GM12878 (cell line): ENCODE measurements at regions not wholly inside any gene's neighbourhood (a gene's known extent, or its start where the extent isn't known, plus 50 kb on each side); places are given as distances from the start of the nearest gene placed in this dataset.
"Not testable (repeated sequence)": the region's sequence is repeated elsewhere in the genome, so short reads cannot be mapped to it uniquely, and the experiment has no call there.

Experiments
- ATAC-seq: fragments of 200-7000 bp; cut with Tn5 transposase; 3 replicates; pipeline ENCODE4 v1.9.1; 2020; ENCODE audit warnings: mild to moderate bottlenecking, moderate library complexity
- BruUV-seq: library from RNA; stranded (reverse); fragments of 400-500 nt; replicated peaks from 2 replicates; lab custom pipeline; 2021; lab: Mats Ljungman, UMichigan
- CTCF ChIA-PET: fragments of 300-600 bp; sonication (Branson Sonifier 250); formaldehyde crosslinking; extraction: SDS; loops from one replicate; lab custom pipeline; 2021; ENCODE audit warnings: inconsistent platforms; lab: Yijun Ruan, JAX
- POLR2A ChIA-PET: fragments of 350-600 bp; formaldehyde crosslinking; extraction: SDS; loops from one replicate; lab custom pipeline; 2021; ENCODE audit warnings: inconsistent platforms; lab: Charles Lee
- RAD21 ChIA-PET: fragments of 300-600 bp; sonication (Branson Sonifier 250); formaldehyde crosslinking; loops from one replicate; lab custom pipeline; 2023; ENCODE audit warnings: antibody characterized with exemption; ENCODE audit not compliant: unreplicated experiment; lab: Charles Lee
- SMC1A ChIA-PET: fragments of 300-600 bp; sonication (Branson Sonifier 250); formaldehyde crosslinking; loops from one replicate; lab custom pipeline; 2023; ENCODE audit not compliant: unreplicated experiment, uncharacterized antibody; lab: Charles Lee
- DNase-seq: peaks from one replicate; pipeline ENCODE4 v3.0.0-alpha.2; 2011; ENCODE audit warnings: low read depth, low spot score
- FAIRE-seq: peaks from 3 replicates; lab custom pipeline; 2011; peaks lifted over from hg19 to GRCh38; lab: Jason Lieb, UNC
- H2AFZ ChIP-seq: 2 replicates; pipeline ENCODE4 v1.6.0; 2011; ENCODE audit warnings: low read depth, low read length, control low read depth; ENCODE audit not compliant: control insufficient read depth
- H3K27ac ChIP-seq: 2 replicates; pipeline ENCODE4 v1.5.1; 2011; ENCODE audit warnings: control low read depth; ENCODE audit not compliant: control insufficient read depth, insufficient read depth
- H3K27me3 ChIP-seq, 2 experiments: replicated peaks in 1 of 2; 2 replicates each; pipeline versions ENCODE4 v1.6.0 to v1.6.1; 2011; ENCODE audit warnings: low read length in 1 of 2; ENCODE audit not compliant: control insufficient read depth in 2 of 2, insufficient read depth in 2 of 2
- H3K36me3 ChIP-seq, 2 experiments: 2 replicates each; pipeline ENCODE4 v1.5.1; 2011; ENCODE audit warnings: low read length in 1 of 2; ENCODE audit not compliant: control insufficient read depth in 2 of 2, insufficient read depth in 2 of 2
- H3K4me1 ChIP-seq: 2 replicates; pipeline ENCODE4 v1.6.1; 2011; ENCODE audit warnings: mild to moderate bottlenecking, low read length, moderate library complexity, mixed read lengths; ENCODE audit not compliant: control insufficient read depth, insufficient read depth
- H3K4me2 ChIP-seq: 2 replicates; pipeline ENCODE4 v1.6.0; 2011; ENCODE audit warnings: control low read depth; ENCODE audit not compliant: control insufficient read depth, insufficient read depth
- H3K4me3 ChIP-seq: fragments of 200-600 bp; sonication (generic); 2 replicates; pipeline ENCODE4 v1.5.1; 2016
- H3K79me2 ChIP-seq: 2 replicates; pipeline ENCODE4 v1.6.0; 2011; ENCODE audit warnings: low read length; ENCODE audit not compliant: control insufficient read depth, insufficient read depth
- H3K9ac ChIP-seq: 2 replicates; pipeline ENCODE4 v1.8.0; 2011; ENCODE audit warnings: low read length, control low read depth, mixed read lengths; ENCODE audit not compliant: control insufficient read depth, insufficient read depth
- H3K9me3 ChIP-seq: replicated peaks from 3 replicates; pipeline ENCODE4 v1.5.1; 2011; ENCODE audit warnings: mild to moderate bottlenecking, low read length; ENCODE audit not compliant: control insufficient read depth, insufficient read depth
- H4K20me1 ChIP-seq: 2 replicates; pipeline ENCODE4 v1.6.0; 2011; ENCODE audit not compliant: control insufficient read depth, insufficient read depth
- BCL3 ChIP-seq: IDR thresholded peaks from 2 replicates; pipeline ENCODE4 v1.6.1; 2011; ENCODE audit warnings: borderline replicate concordance, low read depth, mild to moderate bottlenecking, moderate library complexity, low read length; ENCODE audit not compliant: insufficient read depth, poor library complexity, severe bottlenecking
- CHD4 ChIP-seq: fragments of 200-600 bp; sonication (generic); IDR thresholded peaks from 2 replicates; pipeline ENCODE4 v1.6.1; 2016; ENCODE audit warnings: mild to moderate bottlenecking
- DPF2 ChIP-seq: fragments of 450-650 bp; IDR thresholded peaks from 2 replicates; pipeline ENCODE4 v1.6.1; 2017; ENCODE audit warnings: mild to moderate bottlenecking
- EED ChIP-seq: sonication (generic); IDR thresholded peaks from 2 replicates; pipeline ENCODE4 v1.6.1; 2016; ENCODE audit warnings: antibody characterized with exemption, low read depth
- FOXK2 ChIP-seq: fragments of 450-650 bp; IDR thresholded peaks from 2 replicates; pipeline ENCODE4 v1.6.1; 2017; ENCODE audit warnings: mild to moderate bottlenecking, moderate library complexity
- MEF2A ChIP-seq: IDR thresholded peaks from 2 replicates; pipeline ENCODE4 v1.6.1; 2011; ENCODE audit warnings: low read depth, mild to moderate bottlenecking, low read length, moderate library complexity; ENCODE audit not compliant: insufficient read depth
- MEF2B ChIP-seq: fragments of 450-650 bp; IDR thresholded peaks from 2 replicates; pipeline ENCODE4 v1.6.1; 2018; ENCODE audit warnings: mild to moderate bottlenecking, moderate library complexity; ENCODE audit not compliant: partially characterized antibody, poor library complexity, severe bottlenecking
- NBN ChIP-seq: fragments of 450-650 bp; IDR thresholded peaks from 2 replicates; pipeline ENCODE4 v1.6.1; 2016
- NR2C1 ChIP-seq: fragments of 450-650 bp; IDR thresholded peaks from 2 replicates; pipeline ENCODE4 v1.6.1; 2017; ENCODE audit warnings: antibody characterized with exemption, mild to moderate bottlenecking, moderate library complexity
- SMAD5 ChIP-seq: IDR thresholded peaks from 2 replicates; pipeline ENCODE4 v1.6.1; 2016; ENCODE audit warnings: antibody characterized with exemption, low read depth
- WGBS: methylation state at CpG from one replicate; pipeline ENCODE4 v1.1.6; 2016; ENCODE audit warnings: low lambda C conversion rate; ENCODE audit not compliant: insufficient replicate concordance, insufficient coverage; ENCODE audit errors: missing lambda C conversion rate; 5-methylcytosine and 5-hydroxymethylcytosine counted together
- in situ Hi-C: fragments of 300-500 bp; cut with MboI; formaldehyde crosslinking; loops from 9 replicates; pipeline ENCODE4 v1.14.3; 2018; ENCODE audit warnings: mixed read lengths
- intact Hi-C: fragments of 100-400 bp; cut with micrococcal nuclease; formaldehyde crosslinking; loops from one replicate; pipeline ENCODE4 v1.14.2; 2022; ENCODE audit not compliant: unreplicated experiment

DNA sequence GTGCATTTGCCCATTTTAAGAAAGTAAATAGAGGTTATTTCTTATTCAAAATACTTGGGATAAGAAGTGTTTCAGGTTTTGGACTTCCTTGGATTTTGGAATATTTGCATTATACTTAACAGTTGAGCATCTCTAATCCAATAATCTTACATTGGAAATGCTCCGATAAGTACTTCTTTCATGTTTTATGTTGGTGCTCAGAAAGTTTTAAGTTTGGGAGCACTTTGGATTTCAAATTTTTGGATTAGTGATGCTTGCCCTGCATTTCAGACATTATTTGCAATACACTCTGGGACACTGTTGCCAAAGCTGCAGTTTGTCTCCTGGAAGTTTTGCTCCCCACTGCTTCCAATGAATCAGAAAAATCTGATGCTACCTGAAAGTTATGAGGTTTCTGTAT is 691.9 kb upstream of the SLITRK6 start:
- ChIA-PET SMC1A (no interaction called here), POLR2A (no interaction called here), CTCF (no interaction called here), RAD21 (no interaction called here)
- Histone ChIP-seq H3K27me3 (no peaks in the 10 kb centered on the region), H3K79me2 (no peaks in the 10 kb centered on the region), H3K9me3 (no peaks in the 10 kb centered on the region), H3K27ac (no peak overlapping the region), H3K4me1 (no peaks in the 10 kb centered on the region), H3K4me2 (no peak overlapping the region), H3K36me3 (no peaks in the 10 kb centered on the region), H4K20me1 (no peaks in the 10 kb centered on the region), H3K9ac (no peak overlapping the region), H2AFZ (no peak overlapping the region), H3K4me3 (no peak overlapping the region)
- no peak for ATAC-seq
- in situ Hi-C loops (no loop called here), intact Hi-C loops (no loop called here)
- FAIRE-seq = no peak
- TF ChIP-seq BCL3 (no peak), NR2C1 (no peak), CHD4 (no peak), MEF2B (no peak), NBN (no peak), EED (no peak), SMAD5 (no peak), FOXK2 (no peak), MEF2A (no peak), DPF2 (no peak)
- 100% methylated on average over 1 of the region's 1 CpG for WGBS
- no peak for DNase-seq
- no TSS peak for BruUV-seq

GRCh38 chr13:86501931-86502330 is 702.7 kb upstream of the SLITRK6 start:
- FAIRE-seq, intact Hi-C loops, H3K4me1 ChIP-seq, H3K36me3 ChIP-seq, H3K27ac ChIP-seq, CTCF ChIA-PET, ATAC-seq, H2AFZ ChIP-seq, SMC1A ChIA-PET, H3K27me3 ChIP-seq, H3K4me3 ChIP-seq, DNase-seq, H3K4me2 ChIP-seq, H4K20me1 ChIP-seq, POLR2A ChIA-PET, H3K79me2 ChIP-seq, H3K9me3 ChIP-seq, in situ Hi-C loops, H3K9ac ChIP-seq, RAD21 ChIA-PET, BruUV-seq: not testable (repeated sequence)
- WGBS = 13% methylated on average over 10 of the region's 10 CpGs
